HL-60 (cell line): ENCODE measurements at regions not wholly inside any gene's neighbourhood (a gene's known extent, or its start where the extent isn't known, plus 50 kb on each side); places are given as distances from the start of the nearest gene placed in this dataset.

ENCODE experiments used
- DNase-seq, 2 experiments: peaks; one replicate each; pipeline ENCODE4 v3.0.0-alpha.2; 2010 to 2020; ENCODE audit warnings: low read depth in 1 of 2, low spot score in 1 of 2
- H3K27ac ChIP-seq: fragments of 250-450 bp; sonication (Bioruptor Pico); replicated peaks from 2 replicates; pipeline ENCODE4 v1.5.1; 2020; ENCODE audit warnings: mild to moderate bottlenecking, moderate library complexity
- H3K27me3 ChIP-seq: fragments of 250-450 bp; sonication (Bioruptor Pico); 2 replicates; pipeline ENCODE4 v1.5.1; 2021; ENCODE audit warnings: mild to moderate bottlenecking, moderate library complexity; ENCODE audit not compliant: insufficient read depth, poor library complexity, severe bottlenecking
- H3K4me3 ChIP-seq: replicated peaks from 2 replicates; pipeline ENCODE4 v1.5.1; 2011; ENCODE audit warnings: mild to moderate bottlenecking, control low read depth, low read length; ENCODE audit not compliant: insufficient read depth
- GABPA ChIP-seq: IDR thresholded peaks from 2 replicates; pipeline ENCODE4 v1.6.1; 2012; ENCODE audit warnings: low read depth
- POLR2AphosphoS5 ChIP-seq: IDR thresholded peaks from 2 replicates; pipeline ENCODE4 v1.6.1; 2012; ENCODE audit warnings: low read depth
- REST ChIP-seq: IDR thresholded peaks from 2 replicates; pipeline ENCODE4 v1.6.1; 2012; ENCODE audit warnings: low read depth; ENCODE audit not compliant: insufficient replicate concordance
- SPI1 ChIP-seq: IDR thresholded peaks from 2 replicates; pipeline ENCODE4 v1.6.1; 2012; ENCODE audit warnings: low read depth, mild to moderate bottlenecking, borderline replicate concordance
- TF ChIP-seq, protein P1 (sequence below): IDR thresholded peaks from one replicate; pipeline ENCODE4 v1.5.1; 2011; ENCODE audit warnings: low read length, control low read depth, inconsistent platforms; ENCODE audit not compliant: insufficient read depth

GRCh38 chr10:36491926-36492325, 633.5 kb upstream of the ANKRD30A start:
- H3K4me3 ChIP-seq = no peak overlapping the region
- no peaks in the 10 kb centered on the region for H3K27me3 ChIP-seq
- TF ChIP-seq, protein P1, sequence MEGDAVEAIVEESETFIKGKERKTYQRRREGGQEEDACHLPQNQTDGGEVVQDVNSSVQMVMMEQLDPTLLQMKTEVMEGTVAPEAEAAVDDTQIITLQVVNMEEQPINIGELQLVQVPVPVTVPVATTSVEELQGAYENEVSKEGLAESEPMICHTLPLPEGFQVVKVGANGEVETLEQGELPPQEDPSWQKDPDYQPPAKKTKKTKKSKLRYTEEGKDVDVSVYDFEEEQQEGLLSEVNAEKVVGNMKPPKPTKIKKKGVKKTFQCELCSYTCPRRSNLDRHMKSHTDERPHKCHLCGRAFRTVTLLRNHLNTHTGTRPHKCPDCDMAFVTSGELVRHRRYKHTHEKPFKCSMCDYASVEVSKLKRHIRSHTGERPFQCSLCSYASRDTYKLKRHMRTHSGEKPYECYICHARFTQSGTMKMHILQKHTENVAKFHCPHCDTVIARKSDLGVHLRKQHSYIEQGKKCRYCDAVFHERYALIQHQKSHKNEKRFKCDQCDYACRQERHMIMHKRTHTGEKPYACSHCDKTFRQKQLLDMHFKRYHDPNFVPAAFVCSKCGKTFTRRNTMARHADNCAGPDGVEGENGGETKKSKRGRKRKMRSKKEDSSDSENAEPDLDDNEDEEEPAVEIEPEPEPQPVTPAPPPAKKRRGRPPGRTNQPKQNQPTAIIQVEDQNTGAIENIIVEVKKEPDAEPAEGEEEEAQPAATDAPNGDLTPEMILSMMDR = no peak
- TF ChIP-seq POLR2AphosphoS5 = no peak
- no peak for DNase-seq
- H3K27ac ChIP-seq = no peak overlapping the region

GRCh38 chr10:36489611-36490228, 635.7 kb upstream of the ANKRD30A start:
- no peak overlapping the region for H3K27ac ChIP-seq
- H3K27me3 ChIP-seq = no peaks in the 10 kb centered on the region
- DNase-seq = no peak
- H3K4me3 ChIP-seq = no peak overlapping the region
- no peak for TF ChIP-seq POLR2AphosphoS5
- TF ChIP-seq SPI1 = no peak
- no peak for TF ChIP-seq GABPA
- TF ChIP-seq, protein P1 = no peak
- TF ChIP-seq REST = no peak

- DNase-seq = no peak
- Histone ChIP-seq H3K4me3 (no peak overlapping the region), H3K27ac (no peak overlapping the region), H3K27me3 (no peaks in the 10 kb centered on the region)
- TF ChIP-seq POLR2AphosphoS5 (no peak), GABPA (no peak), REST (no peak), SPI1 (no peak)
- TF ChIP-seq, protein P1 = no peak
These were observed 636.2 kb upstream of the ANKRD30A start for GRCh38 chr10:36489181-36489580.

- DNase-seq = no peak
- Histone ChIP-seq H3K4me3 (no peak overlapping the region), H3K27me3 (no peaks in the 10 kb centered on the region), H3K27ac (no peak overlapping the region)
- TF ChIP-seq SPI1 (no peak), GABPA (no peak)
These were observed 636.8 kb upstream of the ANKRD30A start for GRCh38 chr10:36488579-36488978.
